Sciatic nerve (tissue), 2 donors: ENCODE measurements at regions not wholly inside any gene's neighbourhood (a gene's known extent, or its start where the extent isn't known, plus 50 kb on each side); places are given as distances from the start of the nearest gene placed in this dataset.

ENCODE experiments used
- ATAC-seq: fragments of 200-7000 bp; cut with Tn5 transposase; one replicate; pipeline ENCODE4 v1.9.1; 2020; ENCODE audit warnings: mild to moderate bottlenecking, moderate library complexity
- DNase-seq: peaks from one replicate; pipeline ENCODE4 v3.0.0-alpha.2; 2020; ENCODE audit warnings: low spot score
- intact Hi-C: fragments of 100-400 bp; cut with DNase I; formaldehyde crosslinking; loops from one replicate; pipeline ENCODE4 v1.14.2; 2022
- donor health status: DM: no; HTN: no; CAD: no.
- donor health status: DM: no; HTN: no; CAD: no.

- intact Hi-C loops: no loop called here
- DNase-seq (no peak), ATAC-seq (peak; percentile 50)
Measured at GRCh38 chr2:144702051-144702450, 182.1 kb upstream of the ZEB2 start.

- intact Hi-C loops: no loop called here
- DNase-seq: no peak
- ATAC-seq: peak; percentile 40
Measured at GRCh38 chr2:144701259-144701658, 181.3 kb upstream of the ZEB2 start.

GRCh38 chr2:144698156-144698555, 178.2 kb upstream of the ZEB2 start:
- DNase-seq (no peak), ATAC-seq (no peak)
- intact Hi-C loops: no loop called here

GRCh38 chr2:144695657-144696056, 175.7 kb upstream of the ZEB2 start:
- DNase-seq (no peak), ATAC-seq (no peak)
- intact Hi-C loops: no loop called here

- intact Hi-C loops: no loop called here
- DNase-seq (no peak), ATAC-seq (no peak)
Measured at GRCh38 chr2:144694456-144694855, 174.5 kb upstream of the ZEB2 start.

- DNase-seq: no peak
- ATAC-seq: peak; percentile 59
- intact Hi-C loops: no loop called here
Measured at GRCh38 chr2:144693179-144693578, 173.3 kb upstream of the ZEB2 start.

- intact Hi-C loops: no loop called here
- DNase-seq: no peak
Measured at GRCh38 chr2:144692661-144693060, 172.7 kb upstream of the ZEB2 start.

GRCh38 chr2:144690771-144691170, 170.9 kb upstream of the ZEB2 start:
- DNase-seq (no peak), ATAC-seq (no peak)
- intact Hi-C loops: no loop called here

More at GRCh38 chr2:144692661-144693060, 172.7 kb upstream of the ZEB2 start:
- no peak for ATAC-seq

GRCh38 chr2:144686518-144687215, 166.7 kb upstream of the ZEB2 start:
- no peak for DNase-seq
- intact Hi-C loops: no loop called here
- ATAC-seq: peak; percentile 67

GRCh38 chr2:144683966-144684365, 164.0 kb upstream of the ZEB2 start:
- ATAC-seq (no peak), DNase-seq (no peak)

GRCh38 chr2:144683107-144683753, 163.3 kb upstream of the ZEB2 start:
- DNase-seq (no peak), ATAC-seq (no peak)
- intact Hi-C loops: no loop called here

More at GRCh38 chr2:144683966-144684365, 164.0 kb upstream of the ZEB2 start:
- intact Hi-C loops: no loop called here

- intact Hi-C loops: no loop called here
- no peak for ATAC-seq
- no peak for DNase-seq
Measured at GRCh38 chr2:144682248-144682647, 162.3 kb upstream of the ZEB2 start.

GRCh38 chr2:144681389-144681788, 161.5 kb upstream of the ZEB2 start:
- intact Hi-C loops: no loop called here
- DNase-seq (no peak), ATAC-seq (no peak)

GRCh38 chr2:144679942-144680341, 160.0 kb upstream of the ZEB2 start:
- intact Hi-C loops: no loop called here
- no peak for ATAC-seq
- DNase-seq: no peak

- intact Hi-C loops: no loop called here
- ATAC-seq (no peak), DNase-seq (no peak)
Measured at GRCh38 chr2:144678736-144679135, 158.8 kb upstream of the ZEB2 start.

- intact Hi-C loops: no loop called here
- DNase-seq (no peak), ATAC-seq (no peak)
Measured at GRCh38 chr2:144675731-144676130, 155.8 kb upstream of the ZEB2 start.

- ATAC-seq (no peak), DNase-seq (no peak)
- intact Hi-C loops: no loop called here
Measured at GRCh38 chr2:144675331-144675730, 155.4 kb upstream of the ZEB2 start.

GRCh38 chr2:144674071-144674470, 154.2 kb upstream of the ZEB2 start:
- intact Hi-C loops: no loop called here
- DNase-seq (no peak), ATAC-seq (no peak)

- DNase-seq (no peak), ATAC-seq (no peak)
- intact Hi-C loops: no loop called here
Measured at GRCh38 chr2:144673456-144673855, 153.5 kb upstream of the ZEB2 start.

GRCh38 chr2:144671695-144672455, 152.0 kb upstream of the ZEB2 start:
- ATAC-seq (peak; percentile 65), DNase-seq (no peak)
- intact Hi-C loops: no loop called here
